KMS-11 (cell line): ENCODE measurements at regions not wholly inside any gene's neighbourhood (a gene's known extent, or its start where the extent isn't known, plus 50 kb on each side); places are given as distances from the start of the nearest gene placed in this dataset.

ENCODE experiments used
- H2AFZ ChIP-seq: fragments of 200-600 bp; sonication (generic); 2 replicates; pipeline ENCODE4 v1.6.1; 2016; ENCODE audit warnings: antibody characterized with exemption, mixed run types, low read depth
- H3K27ac ChIP-seq: fragments of 200-600 bp; sonication (generic); 2 replicates; pipeline ENCODE4 v1.6.1; 2016; ENCODE audit warnings: mild to moderate bottlenecking, mixed run types
- H3K27me3 ChIP-seq: fragments of 200-600 bp; sonication (generic); 2 replicates; pipeline ENCODE4 v1.6.1; 2017; ENCODE audit warnings: mild to moderate bottlenecking, low read depth, mixed run types, moderate library complexity; ENCODE audit not compliant: insufficient read depth
- H3K36me3 ChIP-seq: fragments of 200-600 bp; sonication (generic); 2 replicates; pipeline ENCODE4 v1.6.1; 2017; ENCODE audit warnings: mild to moderate bottlenecking, mixed run types; ENCODE audit not compliant: insufficient read depth
- H3K4me1 ChIP-seq: fragments of 200-600 bp; sonication (generic); 2 replicates; pipeline ENCODE4 v1.6.1; 2016; ENCODE audit warnings: mild to moderate bottlenecking, low read depth, mixed run types; ENCODE audit not compliant: poor library complexity, severe bottlenecking
- H3K4me2 ChIP-seq: fragments of 200-600 bp; sonication (generic); 2 replicates; pipeline ENCODE4 v1.7.0; 2016; ENCODE audit warnings: mild to moderate bottlenecking, mixed run types
- H3K4me3 ChIP-seq: fragments of 200-600 bp; sonication (generic); IDR thresholded peaks from 2 replicates; pipeline ENCODE4 v1.6.1; 2017; ENCODE audit warnings: low read depth, low read length, mixed read lengths; ENCODE audit not compliant: insufficient read depth
- H3K79me2 ChIP-seq: fragments of 200-600 bp; sonication (generic); 2 replicates; pipeline ENCODE4 v1.6.1; 2016; ENCODE audit warnings: low read depth, mixed run types; ENCODE audit not compliant: insufficient read depth
- H3K9ac ChIP-seq: fragments of 200-600 bp; sonication (generic); 2 replicates; pipeline ENCODE4 v1.6.1; 2016; ENCODE audit warnings: mild to moderate bottlenecking, mixed run types
- H4K20me1 ChIP-seq: fragments of 200-600 bp; sonication (generic); 2 replicates; pipeline ENCODE4 v1.6.1; 2016; ENCODE audit warnings: mild to moderate bottlenecking, mixed run types; ENCODE audit not compliant: insufficient read depth
- TF ChIP-seq, protein P1 (sequence below): fragments of 200-600 bp; sonication (generic); conservative IDR thresholded peaks from 2 replicates; pipeline ENCODE4 v1.6.1; 2017; ENCODE audit warnings: low read depth, mild to moderate bottlenecking, antibody characterized with exemption, low read length, moderate library complexity, mixed read lengths

DNA sequence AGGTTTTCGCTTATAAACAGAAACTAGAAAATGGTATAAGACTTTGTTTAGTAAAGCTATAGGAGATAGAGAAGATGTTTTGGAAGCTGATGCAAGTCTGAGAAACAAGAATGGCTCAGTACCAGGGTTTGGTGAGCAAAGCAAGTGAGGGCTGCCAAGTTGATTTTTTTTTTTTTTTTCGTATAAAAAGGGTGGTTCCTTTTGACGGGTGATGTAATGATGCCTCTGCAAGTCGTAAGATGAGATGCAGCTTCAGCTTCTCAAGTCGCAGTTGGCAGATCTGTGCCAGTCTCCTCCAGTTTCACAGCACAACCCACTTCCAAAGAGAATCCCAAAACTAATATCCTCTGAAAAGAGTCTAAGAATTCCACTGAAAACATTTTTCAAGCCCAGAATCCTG lies 252.8 kb upstream of the CDH4 start:
- Histone ChIP-seq H3K4me3 (no peak overlapping the region), H3K79me2 (no peaks in the 10 kb centered on the region), H3K9ac (no peak overlapping the region), H3K4me2 (peak overlapping the region; percentile 49), H3K4me1 (peaks cover 27% of the 10 kb centered on the region), H4K20me1 (no peaks in the 10 kb centered on the region), H2AFZ (no peak overlapping the region), H3K27ac (peak overlapping the region; percentile 17; the same call in 1 of the 2 replicates), H3K27me3 (no peaks in the 10 kb centered on the region), H3K36me3 (no peaks in the 10 kb centered on the region)
- TF ChIP-seq, protein P1, sequence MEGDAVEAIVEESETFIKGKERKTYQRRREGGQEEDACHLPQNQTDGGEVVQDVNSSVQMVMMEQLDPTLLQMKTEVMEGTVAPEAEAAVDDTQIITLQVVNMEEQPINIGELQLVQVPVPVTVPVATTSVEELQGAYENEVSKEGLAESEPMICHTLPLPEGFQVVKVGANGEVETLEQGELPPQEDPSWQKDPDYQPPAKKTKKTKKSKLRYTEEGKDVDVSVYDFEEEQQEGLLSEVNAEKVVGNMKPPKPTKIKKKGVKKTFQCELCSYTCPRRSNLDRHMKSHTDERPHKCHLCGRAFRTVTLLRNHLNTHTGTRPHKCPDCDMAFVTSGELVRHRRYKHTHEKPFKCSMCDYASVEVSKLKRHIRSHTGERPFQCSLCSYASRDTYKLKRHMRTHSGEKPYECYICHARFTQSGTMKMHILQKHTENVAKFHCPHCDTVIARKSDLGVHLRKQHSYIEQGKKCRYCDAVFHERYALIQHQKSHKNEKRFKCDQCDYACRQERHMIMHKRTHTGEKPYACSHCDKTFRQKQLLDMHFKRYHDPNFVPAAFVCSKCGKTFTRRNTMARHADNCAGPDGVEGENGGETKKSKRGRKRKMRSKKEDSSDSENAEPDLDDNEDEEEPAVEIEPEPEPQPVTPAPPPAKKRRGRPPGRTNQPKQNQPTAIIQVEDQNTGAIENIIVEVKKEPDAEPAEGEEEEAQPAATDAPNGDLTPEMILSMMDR, result no peak

DNA sequence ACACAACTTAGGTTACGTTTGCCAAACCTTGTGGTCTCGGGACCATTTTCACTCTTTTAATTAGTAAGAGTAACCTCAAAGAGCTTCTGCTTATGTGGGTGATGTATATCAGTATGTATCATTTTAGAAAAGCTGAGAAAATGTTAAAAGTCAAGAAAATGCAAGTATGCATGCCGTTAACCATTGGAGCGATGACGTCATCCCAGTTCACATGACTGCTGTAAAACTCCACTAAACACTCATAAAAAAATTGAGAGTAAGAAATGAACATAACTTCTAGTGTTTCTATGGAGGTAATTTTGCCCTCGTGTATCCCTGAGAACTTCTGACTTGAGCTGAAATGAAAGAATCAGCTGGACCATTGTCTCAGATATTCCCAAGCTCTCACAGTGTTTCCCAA lies 250.0 kb upstream of the CDH4 start:
- TF ChIP-seq, protein P1, result no peak
- Histone ChIP-seq H3K9ac (no peak overlapping the region), H2AFZ (no peak overlapping the region), H3K36me3 (no peaks in the 10 kb centered on the region), H3K79me2 (no peaks in the 10 kb centered on the region), H3K27ac (no peak overlapping the region), H4K20me1 (no peaks in the 10 kb centered on the region), H3K27me3 (no peaks in the 10 kb centered on the region), H3K4me2 (no peak overlapping the region), H3K4me3 (no peak overlapping the region), H3K4me1 (peaks cover 19% of the 10 kb centered on the region)

DNA sequence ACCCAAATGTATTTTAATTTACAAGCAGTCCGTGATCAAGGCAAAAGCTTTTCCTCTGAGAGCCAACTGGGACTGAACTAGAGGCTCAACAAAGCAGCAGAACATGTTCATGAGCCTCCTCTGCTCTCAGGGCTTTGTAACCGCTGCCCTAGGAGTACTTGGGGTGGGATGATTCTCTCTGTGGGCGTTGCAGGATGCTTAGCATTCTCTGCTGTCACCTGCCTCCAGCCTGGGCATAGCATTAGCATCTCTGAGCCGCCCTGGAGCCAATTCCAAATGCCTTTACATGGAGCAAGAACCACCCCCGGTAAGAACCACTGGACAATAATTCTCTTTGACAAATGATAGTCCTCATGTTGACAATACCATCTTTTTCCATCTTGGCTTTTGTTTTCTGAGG lies 237.6 kb upstream of the CDH4 start:
- H3K4me2 ChIP-seq, result no peak overlapping the region
- H3K4me3 ChIP-seq, result no peak overlapping the region
- no peaks in the 10 kb centered on the region for H4K20me1 ChIP-seq
- no peaks in the 10 kb centered on the region for H3K36me3 ChIP-seq
- H3K79me2 ChIP-seq, result no peaks in the 10 kb centered on the region
- no peak overlapping the region for H3K9ac ChIP-seq
- H3K4me1 ChIP-seq, result peaks cover 36% of the 10 kb centered on the region
- no peak overlapping the region for H3K27ac ChIP-seq
- no peaks in the 10 kb centered on the region for H3K27me3 ChIP-seq
- no peak overlapping the region for H2AFZ ChIP-seq
- TF ChIP-seq, protein P1, result no peak

DNA sequence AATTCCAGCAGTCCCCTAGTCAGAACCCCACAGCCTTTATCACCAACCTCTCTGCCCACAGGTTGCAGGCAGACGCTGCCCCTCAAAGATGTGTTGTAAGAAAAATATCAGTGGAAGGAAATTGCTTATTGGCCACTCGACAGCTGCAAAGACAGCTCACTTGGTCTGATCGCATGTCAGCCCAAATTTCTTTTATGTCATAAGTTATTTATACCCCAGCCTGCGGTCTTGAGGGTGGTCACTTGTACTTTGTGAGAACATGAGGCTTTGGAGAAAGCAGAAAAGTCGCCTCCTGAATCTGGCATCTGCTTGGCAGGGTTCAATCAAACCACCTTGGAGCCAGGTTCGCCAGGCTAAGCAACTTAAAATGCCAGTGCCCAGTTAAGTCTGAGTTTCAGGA lies 236.5 kb upstream of the CDH4 start:
- no peaks in the 10 kb centered on the region for H4K20me1 ChIP-seq
- no peaks in the 10 kb centered on the region for H3K27me3 ChIP-seq
- H2AFZ ChIP-seq, result no peak overlapping the region; the same call in 1 of the 2 replicates
- H3K27ac ChIP-seq, result no peak overlapping the region
- peaks cover 39% of the 10 kb centered on the region for H3K4me1 ChIP-seq
- H3K79me2 ChIP-seq, result no peaks in the 10 kb centered on the region
- no peaks in the 10 kb centered on the region for H3K36me3 ChIP-seq
- H3K4me2 ChIP-seq, result no peak overlapping the region; the same call in 1 of the 2 replicates
- no peak overlapping the region for H3K9ac ChIP-seq
- no peak overlapping the region for H3K4me3 ChIP-seq
- TF ChIP-seq, protein P1, result no peak
